ENCODE measurements at regions not wholly inside any gene's neighbourhood (a gene's known extent, or its start where the extent isn't known, plus 50 kb on each side); places are given as distances from the start of the nearest gene placed in this dataset.
A peak's percentile ranks its signal among the peaks of the same experiment; 100 is the strongest.

- intact Hi-C loops (cut with DNase I; ENCODE audit: low total_unique reads): no loop called here
- TF ChIP-seq CTCF (IDR thresholded peaks at IDR 0.05): no peak
Observed at GRCh38 chr9:629146-629545, 212.4 kb upstream of the DMRT1 start.

GRCh38 chr9:630817-631216 is 210.7 kb upstream of the DMRT1 start:
- H3K27me3 ChIP-seq: no peaks in the 10 kb centered on the region
- H3K27ac ChIP-seq: peak overlapping the region in 1 of 2 donors; percentile 23
- DNase-seq: no peak
- H3K9me3 ChIP-seq: no peaks in the 10 kb centered on the region
- no peak for TF ChIP-seq CTCF (IDR thresholded peaks at IDR 0.05)
- no peak for TF ChIP-seq POLR2A (IDR thresholded peaks at IDR 0.05)
- intact Hi-C loops (cut with DNase I; ENCODE audit: low total_unique reads): no loop called here
- peaks cover 7 to 8% of the 10 kb centered on the region in 2 donors for H3K4me1 ChIP-seq
- no peaks in the 10 kb centered on the region for H3K36me3 ChIP-seq
- no peak overlapping the region for H3K4me3 ChIP-seq

More at GRCh38 chr9:629146-629545, 212.4 kb upstream of the DMRT1 start:
- no peak for DNase-seq
- peak overlapping the region; percentile 84 to 97 for H3K27ac ChIP-seq
- peaks cover 7 to 12% of the 10 kb centered on the region in 2 donors for H3K4me1 ChIP-seq
- no peaks in the 10 kb centered on the region for H3K36me3 ChIP-seq
- no peaks in the 10 kb centered on the region for H3K9me3 ChIP-seq
- no peaks in the 10 kb centered on the region for H3K27me3 ChIP-seq
- H3K4me3 ChIP-seq: no peak overlapping the region

GRCh38 chr9:631596-631995 is 209.9 kb upstream of the DMRT1 start:
- Histone ChIP-seq H3K27ac (no peak overlapping the region), H3K27me3 (no peaks in the 10 kb centered on the region), H3K4me3 (no peak overlapping the region), H3K36me3 (no peaks in the 10 kb centered on the region), H3K9me3 (no peaks in the 10 kb centered on the region), H3K4me1 (peaks cover 7% of the 10 kb centered on the region in 2 donors)
- DNase-seq: no peak
- TF ChIP-seq CTCF (IDR thresholded peaks at IDR 0.05): no peak
- no peak for TF ChIP-seq POLR2A (IDR thresholded peaks at IDR 0.05)
- intact Hi-C loops (cut with DNase I; ENCODE audit: low total_unique reads): no loop called here

GRCh38 chr9:633461-633860 is 208.0 kb upstream of the DMRT1 start:
- no peaks in the 10 kb centered on the region for H3K36me3 ChIP-seq
- H3K27ac ChIP-seq: no peak overlapping the region
- H3K4me1 ChIP-seq: no peaks in the 10 kb centered on the region
- no peaks in the 10 kb centered on the region for H3K9me3 ChIP-seq
- TF ChIP-seq CTCF (IDR thresholded peaks at IDR 0.05): no peak
- TF ChIP-seq POLR2A (IDR thresholded peaks at IDR 0.05): no peak
- no peak for DNase-seq
- H3K4me3 ChIP-seq: no peak overlapping the region
- intact Hi-C loops (cut with DNase I; ENCODE audit: low total_unique reads): no loop called here
- H3K27me3 ChIP-seq: no peaks in the 10 kb centered on the region

GRCh38 chr9:636931-637591 is 204.4 kb upstream of the DMRT1 start:
- intact Hi-C loops (cut with DNase I; ENCODE audit: low total_unique reads): no loop called here
- Histone ChIP-seq H3K4me3 (no peak overlapping the region), H3K27ac (no peak overlapping the region), H3K9me3 (no peaks in the 10 kb centered on the region), H3K27me3 (no peaks in the 10 kb centered on the region), H3K36me3 (no peaks in the 10 kb centered on the region), H3K4me1 (no peaks in the 10 kb centered on the region)
- TF ChIP-seq POLR2A (IDR thresholded peaks at IDR 0.05): no peak
- no peak for TF ChIP-seq CTCF (IDR thresholded peaks at IDR 0.05)
- no peak for DNase-seq
